AG04449 (cell line): ENCODE measurements at regions not wholly inside any gene's neighbourhood (a gene's known extent, or its start where the extent isn't known, plus 50 kb on each side); places are given as distances from the start of the nearest gene placed in this dataset.

Experiments used
- CTCF ChIA-PET: fragments of 350-600 bp; formaldehyde crosslinking; extraction: SDS; loops from one replicate; lab custom pipeline; 2021; ENCODE audit warnings: antibody characterized with exemption; lab: Yijun Ruan, JAX
- POLR2A ChIA-PET: fragments of 400-600, 350-600 bp; formaldehyde crosslinking; extraction: SDS; loops from one replicate; lab custom pipeline; 2020; ENCODE audit warnings: antibody characterized with exemption, inconsistent platforms; lab: Yijun Ruan, JAX
- DNase-seq: peaks from one replicate; pipeline ENCODE4 v3.0.0-alpha.2; 2010; ENCODE audit warnings: low read depth, low spot score
- H3K4me3 ChIP-seq: 2 replicates; pipeline ENCODE4 v1.5.1; 2011; ENCODE audit warnings: low read depth, mild to moderate bottlenecking, control low read depth, low read length
- CTCF ChIP-seq: IDR thresholded peaks from one replicate; pipeline ENCODE4 v1.5.1; 2011; ENCODE audit warnings: mild to moderate bottlenecking, moderate library complexity, low read length, control low read depth, inconsistent platforms; ENCODE audit not compliant: insufficient read depth; ENCODE audit errors: missing control alignments

- no peak for DNase-seq
- H3K4me3 ChIP-seq = no peak overlapping the region
- TF ChIP-seq CTCF = no peak
- POLR2A ChIA-PET = no interaction called here
- CTCF ChIA-PET = no interaction called here
Measured at GRCh38 chr13:111973186-111973585, 93.8 kb upstream of the SOX1 start.

GRCh38 chr13:111973605-111974340 is 93.2 kb upstream of the SOX1 start:
- POLR2A ChIA-PET = no interaction called here
- CTCF ChIA-PET = no interaction called here
- no peak for TF ChIP-seq CTCF
- DNase-seq = no peak
- H3K4me3 ChIP-seq = no peak overlapping the region

GRCh38 chr13:111974341-111974640 is 92.7 kb upstream of the SOX1 start:
- no peak overlapping the region for H3K4me3 ChIP-seq
- POLR2A ChIA-PET = no interaction called here
- no peak for DNase-seq
- CTCF ChIA-PET = no interaction called here
- TF ChIP-seq CTCF = no peak

GRCh38 chr13:111975539-111976473 is 91.1 kb upstream of the SOX1 start:
- ChIA-PET POLR2A (no interaction called here), CTCF (no interaction called here)
- DNase-seq = no peak
- no peak for TF ChIP-seq CTCF
- H3K4me3 ChIP-seq = no peak overlapping the region

GRCh38 chr13:111976474-111977178 is 90.3 kb upstream of the SOX1 start:
- ChIA-PET CTCF (no interaction called here), POLR2A (no interaction called here)
- no peak for DNase-seq
- H3K4me3 ChIP-seq = no peak overlapping the region
- TF ChIP-seq CTCF = no peak

GRCh38 chr13:111977179-111977506 is 89.8 kb upstream of the SOX1 start:
- no peak overlapping the region for H3K4me3 ChIP-seq
- no peak for DNase-seq
- POLR2A ChIA-PET = no interaction called here
- CTCF ChIA-PET = no interaction called here
- TF ChIP-seq CTCF = no peak
